Ovary (tissue), 3 donors: ENCODE measurements at regions not wholly inside any gene's neighbourhood (a gene's known extent, or its start where the extent isn't known, plus 50 kb on each side); places are given as distances from the start of the nearest gene placed in this dataset.

Experiments
- EP300 ChIP-seq: sonication (generic); formaldehyde crosslinking; IDR thresholded peaks from one replicate; pipeline ENCODE4 v1.6.1; 2017; ENCODE audit warnings: antibody characterized with exemption
- POLR2A ChIP-seq: fragments of 450-650 bp; IDR thresholded peaks from one replicate; pipeline ENCODE4 v1.6.1; 2017; ENCODE audit warnings: antibody characterized with exemption, mild to moderate bottlenecking, moderate library complexity
- TF ChIP-seq, protein P1 (sequence below), 3 donors: fragments of 450-650 bp in 2 of 3; fragments of 200-600 bp in 1 of 3; IDR thresholded peaks; one replicate each; pipeline versions ENCODE4 v1.5.1 to v1.8.0; 2016 to 2022; ENCODE audit warnings: antibody characterized with exemption in 3 of 3, mild to moderate bottlenecking in 1 of 3
- donor health status: DM: no; HTN: no; CAD: no.

DNA sequence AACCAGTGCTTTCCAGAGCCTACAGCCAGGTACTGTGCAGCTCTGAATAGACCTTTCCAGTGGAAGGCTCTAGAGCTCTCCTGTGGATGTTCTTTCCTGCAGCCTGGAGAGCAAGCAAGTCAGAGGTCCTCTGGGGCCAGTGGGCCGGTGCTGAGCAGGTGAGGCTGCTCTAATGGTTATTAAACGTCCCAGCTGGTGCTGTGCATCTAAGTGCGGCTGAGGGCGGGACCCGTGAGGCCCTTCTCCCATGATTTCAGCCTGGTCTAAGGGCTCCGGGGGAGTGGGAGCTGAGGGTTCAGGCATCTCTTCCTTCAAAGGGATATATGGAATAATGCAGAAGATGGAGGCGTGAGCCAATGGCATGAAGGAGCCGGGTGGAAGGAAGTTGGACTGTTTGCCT lies 83.7 kb upstream of the SDK2 start:
- TF ChIP-seq, protein P1, sequence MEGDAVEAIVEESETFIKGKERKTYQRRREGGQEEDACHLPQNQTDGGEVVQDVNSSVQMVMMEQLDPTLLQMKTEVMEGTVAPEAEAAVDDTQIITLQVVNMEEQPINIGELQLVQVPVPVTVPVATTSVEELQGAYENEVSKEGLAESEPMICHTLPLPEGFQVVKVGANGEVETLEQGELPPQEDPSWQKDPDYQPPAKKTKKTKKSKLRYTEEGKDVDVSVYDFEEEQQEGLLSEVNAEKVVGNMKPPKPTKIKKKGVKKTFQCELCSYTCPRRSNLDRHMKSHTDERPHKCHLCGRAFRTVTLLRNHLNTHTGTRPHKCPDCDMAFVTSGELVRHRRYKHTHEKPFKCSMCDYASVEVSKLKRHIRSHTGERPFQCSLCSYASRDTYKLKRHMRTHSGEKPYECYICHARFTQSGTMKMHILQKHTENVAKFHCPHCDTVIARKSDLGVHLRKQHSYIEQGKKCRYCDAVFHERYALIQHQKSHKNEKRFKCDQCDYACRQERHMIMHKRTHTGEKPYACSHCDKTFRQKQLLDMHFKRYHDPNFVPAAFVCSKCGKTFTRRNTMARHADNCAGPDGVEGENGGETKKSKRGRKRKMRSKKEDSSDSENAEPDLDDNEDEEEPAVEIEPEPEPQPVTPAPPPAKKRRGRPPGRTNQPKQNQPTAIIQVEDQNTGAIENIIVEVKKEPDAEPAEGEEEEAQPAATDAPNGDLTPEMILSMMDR (IDR thresholded peaks at IDR 0.05) = no peak
- TF ChIP-seq POLR2A (no peak), EP300 (no peak)
